Smooth muscle cell (in vitro differentiated cells): ENCODE measurements at regions not wholly inside any gene's neighbourhood (a gene's known extent, or its start where the extent isn't known, plus 50 kb on each side); places are given as distances from the start of the nearest gene placed in this dataset.

Experiments used
- DNase-seq: peaks from one replicate; lab custom pipeline; 2025; ENCODE audit not compliant: unreplicated experiment; lab: John Stamatoyannopoulos, UW
- H2AFZ ChIP-seq: fragments of 200-600 bp; sonication (generic); 2 replicates; pipeline ENCODE4 v1.6.0; 2016; ENCODE audit warnings: antibody characterized with exemption, low read depth, mild to moderate bottlenecking
- H3F3A ChIP-seq: fragments of 200-600 bp; sonication (generic); 2 replicates; pipeline ENCODE4 v1.6.0; 2017; ENCODE audit warnings: antibody characterized with exemption, low read depth
- H3K27ac ChIP-seq: fragments of 200-600 bp; sonication (generic); 2 replicates; pipeline ENCODE4 v1.5.1; 2016; ENCODE audit warnings: low read depth, mild to moderate bottlenecking
- H3K27me3 ChIP-seq: fragments of 200-600 bp; sonication (generic); 2 replicates; pipeline ENCODE4 v1.6.1; 2016; ENCODE audit warnings: low read depth, mild to moderate bottlenecking
- H3K36me3 ChIP-seq: fragments of 200-600 bp; sonication (generic); 2 replicates; pipeline ENCODE4 v1.5.1; 2016; ENCODE audit warnings: low read depth
- H3K4me1 ChIP-seq: fragments of 200-600 bp; sonication (generic); 2 replicates; pipeline ENCODE4 v1.5.1; 2016; ENCODE audit warnings: low read depth
- H3K4me2 ChIP-seq: fragments of 200-600 bp; sonication (generic); 2 replicates; pipeline ENCODE4 v1.6.0; 2016; ENCODE audit warnings: mild to moderate bottlenecking
- H3K4me3 ChIP-seq: fragments of 200-600 bp; sonication (generic); 2 replicates; pipeline ENCODE4 v1.5.1; 2016; ENCODE audit warnings: mild to moderate bottlenecking
- H3K79me2 ChIP-seq: fragments of 200-600 bp; sonication (generic); 2 replicates; pipeline ENCODE4 v1.6.0; 2016; ENCODE audit warnings: low read depth, mild to moderate bottlenecking
- H3K9ac ChIP-seq: fragments of 200-600 bp; sonication (generic); 2 replicates; pipeline ENCODE4 v1.6.0; 2016; ENCODE audit warnings: low read depth
- H3K9me3 ChIP-seq: fragments of 200-600 bp; sonication (generic); replicated peaks from 2 replicates; pipeline ENCODE4 v1.5.1; 2016; ENCODE audit warnings: low read depth
- H4K20me1 ChIP-seq: fragments of 200-600 bp; sonication (generic); 2 replicates; pipeline ENCODE4 v1.6.0; 2016; ENCODE audit warnings: low read depth
- WGBS: methylation state at CpG from one replicate; pipeline ENCODE4 v1.1.7; 2016; ENCODE audit warnings: low lambda C conversion rate; 5-methylcytosine and 5-hydroxymethylcytosine counted together
- TF ChIP-seq, protein P1 (sequence below): fragments of 200-600 bp; sonication (generic); IDR thresholded peaks from 2 replicates; pipeline ENCODE4 v1.5.1; 2017; ENCODE audit warnings: borderline replicate concordance, mild to moderate bottlenecking, antibody characterized with exemption; ENCODE audit not compliant: insufficient read depth, poor library complexity, severe bottlenecking

DNA sequence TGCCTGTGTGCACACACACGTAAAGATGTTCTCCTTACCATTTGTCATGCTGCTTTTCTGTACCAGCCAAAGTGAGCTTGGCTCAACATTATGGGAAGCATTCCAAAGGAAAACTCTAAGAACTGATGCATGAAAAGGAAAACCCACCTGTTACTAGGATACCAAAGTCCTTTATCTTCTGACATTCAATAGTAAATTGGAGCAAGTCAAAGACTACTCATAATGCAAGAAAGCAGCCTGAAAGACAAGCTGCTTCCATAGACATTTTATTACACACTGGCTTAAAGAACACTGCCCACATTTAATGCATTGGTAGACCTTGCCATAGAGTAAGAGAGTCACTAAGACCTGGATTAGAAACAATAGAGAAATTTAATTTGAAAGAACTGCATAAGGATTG lies 159.0 kb downstream of the LRIG3 start:
- H3K79me2 ChIP-seq, result no peaks in the 10 kb centered on the region
- no peak overlapping the region for H3K27ac ChIP-seq
- H2AFZ ChIP-seq, result no peak overlapping the region
- TF ChIP-seq, protein P1, sequence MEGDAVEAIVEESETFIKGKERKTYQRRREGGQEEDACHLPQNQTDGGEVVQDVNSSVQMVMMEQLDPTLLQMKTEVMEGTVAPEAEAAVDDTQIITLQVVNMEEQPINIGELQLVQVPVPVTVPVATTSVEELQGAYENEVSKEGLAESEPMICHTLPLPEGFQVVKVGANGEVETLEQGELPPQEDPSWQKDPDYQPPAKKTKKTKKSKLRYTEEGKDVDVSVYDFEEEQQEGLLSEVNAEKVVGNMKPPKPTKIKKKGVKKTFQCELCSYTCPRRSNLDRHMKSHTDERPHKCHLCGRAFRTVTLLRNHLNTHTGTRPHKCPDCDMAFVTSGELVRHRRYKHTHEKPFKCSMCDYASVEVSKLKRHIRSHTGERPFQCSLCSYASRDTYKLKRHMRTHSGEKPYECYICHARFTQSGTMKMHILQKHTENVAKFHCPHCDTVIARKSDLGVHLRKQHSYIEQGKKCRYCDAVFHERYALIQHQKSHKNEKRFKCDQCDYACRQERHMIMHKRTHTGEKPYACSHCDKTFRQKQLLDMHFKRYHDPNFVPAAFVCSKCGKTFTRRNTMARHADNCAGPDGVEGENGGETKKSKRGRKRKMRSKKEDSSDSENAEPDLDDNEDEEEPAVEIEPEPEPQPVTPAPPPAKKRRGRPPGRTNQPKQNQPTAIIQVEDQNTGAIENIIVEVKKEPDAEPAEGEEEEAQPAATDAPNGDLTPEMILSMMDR, result no peak
- no peaks in the 10 kb centered on the region for H3F3A ChIP-seq
- 97% methylated on average over 1 of the region's 1 CpG for WGBS
- no peaks in the 10 kb centered on the region for H3K36me3 ChIP-seq
- H3K27me3 ChIP-seq, result no peaks in the 10 kb centered on the region
- H4K20me1 ChIP-seq, result no peaks in the 10 kb centered on the region
- no peaks in the 10 kb centered on the region for H3K9me3 ChIP-seq
- H3K4me3 ChIP-seq, result no peak overlapping the region
- H3K4me1 ChIP-seq, result no peaks in the 10 kb centered on the region
- no peak for DNase-seq
- H3K9ac ChIP-seq, result no peak overlapping the region
- H3K4me2 ChIP-seq, result no peak overlapping the region

DNA sequence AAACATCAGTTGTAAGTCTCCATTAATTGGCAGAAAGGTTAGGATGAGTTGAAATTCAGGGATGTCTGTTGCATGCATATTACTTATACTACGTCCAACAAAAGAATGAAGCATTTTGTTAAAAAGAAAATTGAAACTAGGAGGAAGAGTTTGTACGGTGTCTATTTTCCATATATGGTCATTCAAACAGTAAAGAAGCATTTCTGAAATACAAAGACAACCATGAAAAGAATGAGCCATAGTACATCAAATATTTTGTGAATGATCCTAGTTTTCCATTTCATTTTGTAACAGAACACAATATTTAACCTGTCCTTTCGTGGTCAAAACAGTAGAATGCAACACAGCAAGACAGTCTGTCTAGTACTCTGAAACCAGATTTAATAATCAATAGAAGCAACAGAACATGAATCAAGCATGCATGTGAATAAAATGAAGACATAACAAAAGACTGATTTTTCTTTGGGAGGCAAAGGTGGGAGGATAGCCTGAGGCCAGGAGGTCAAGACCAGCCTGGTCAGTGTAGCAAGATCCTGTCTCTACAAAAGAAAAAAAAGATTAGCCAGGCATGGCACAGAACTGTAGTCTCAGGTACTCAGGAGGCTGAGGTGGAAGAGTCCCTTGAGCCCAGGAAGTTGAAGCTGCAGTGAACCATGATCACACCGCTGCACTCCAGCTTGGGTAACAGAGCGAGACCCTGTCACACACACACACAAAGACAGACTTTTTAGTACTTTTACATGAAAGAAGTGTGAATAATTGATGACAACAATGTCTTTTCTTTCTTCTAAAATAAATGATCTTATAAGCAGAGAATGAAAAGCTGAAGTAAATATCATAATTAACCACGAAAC lies 156.0 kb downstream of the LRIG3 start:
- Histone ChIP-seq H3K79me2 (no peaks in the 10 kb centered on the region), H3K36me3 (no peaks in the 10 kb centered on the region), H3K4me3 (no peak overlapping the region), H3K27ac (no peak overlapping the region), H3K9me3 (no peaks in the 10 kb centered on the region), H3K9ac (no peak overlapping the region), H3K27me3 (no peaks in the 10 kb centered on the region), H3K4me2 (no peak overlapping the region), H4K20me1 (no peaks in the 10 kb centered on the region), H2AFZ (no peak overlapping the region), H3F3A (no peaks in the 10 kb centered on the region), H3K4me1 (no peaks in the 10 kb centered on the region)
- no peak for DNase-seq
- TF ChIP-seq, protein P1, result no peak
- 80% methylated on average over 6 of the region's 6 CpGs for WGBS

GRCh38 chr12:58765076-58765475 lies 155.2 kb downstream of the LRIG3 start:
- 76% methylated on average over 2 of the region's 2 CpGs for WGBS
- Histone ChIP-seq H4K20me1 (no peaks in the 10 kb centered on the region), H3F3A (no peaks in the 10 kb centered on the region), H3K79me2 (no peaks in the 10 kb centered on the region), H3K4me2 (no peak overlapping the region), H3K36me3 (no peaks in the 10 kb centered on the region), H2AFZ (no peak overlapping the region), H3K27ac (no peak overlapping the region), H3K9me3 (no peaks in the 10 kb centered on the region), H3K9ac (no peak overlapping the region), H3K4me1 (no peaks in the 10 kb centered on the region), H3K27me3 (no peaks in the 10 kb centered on the region), H3K4me3 (no peak overlapping the region)
- TF ChIP-seq, protein P1, result no peak
- no peak for DNase-seq
